A204.1 (cell line): ENCODE measurements at regions not wholly inside any gene's neighbourhood (a gene's known extent, or its start where the extent isn't known, plus 50 kb on each side); places are given as distances from the start of the nearest gene placed in this dataset.

ENCODE experiments used
- FAIRE-seq: peaks from 2 replicates; lab custom pipeline; 2012; peaks lifted over from hg19 to GRCh38; lab: Jason Lieb, UNC

DNA sequence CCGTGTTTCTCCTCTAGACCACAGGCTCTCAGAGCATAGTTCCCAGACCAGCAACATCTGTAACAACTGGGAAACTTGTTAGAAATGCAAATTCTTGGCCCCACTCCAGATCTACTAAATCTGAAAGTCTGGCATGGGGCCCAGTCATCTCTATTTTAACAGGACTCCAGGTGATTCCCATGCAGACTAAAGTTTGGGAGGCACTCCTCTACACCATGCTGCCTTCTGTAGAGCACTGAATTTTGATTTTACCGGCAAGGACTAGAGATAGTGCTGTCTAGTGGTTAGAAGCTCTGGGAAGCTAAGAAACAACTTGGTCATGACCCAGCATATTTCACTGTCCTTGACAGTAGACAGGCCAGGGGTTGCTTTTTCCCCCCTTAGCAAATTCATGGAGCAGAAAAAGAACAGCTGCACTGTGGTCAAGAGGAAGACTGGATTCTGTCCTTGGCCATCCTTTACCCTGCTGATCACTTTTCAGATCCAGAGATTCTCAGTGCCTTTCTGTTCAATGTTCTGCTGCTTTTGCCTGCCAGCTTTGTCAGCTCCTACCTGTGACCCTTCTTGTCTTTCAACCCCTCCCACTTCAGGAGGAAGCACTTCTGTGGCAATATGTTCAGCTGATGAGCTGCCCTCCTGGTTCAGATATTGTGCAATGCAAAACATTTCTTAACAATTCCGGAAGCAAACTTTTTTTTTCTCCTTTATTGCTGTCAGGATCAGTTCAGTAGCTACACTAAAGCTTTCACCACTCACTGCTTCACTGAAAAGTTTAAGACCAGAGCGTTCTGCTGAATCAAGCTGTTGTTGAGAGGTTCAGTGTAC lies 133.8 kb upstream of the NUDT4 start:
- no peak for FAIRE-seq

DNA sequence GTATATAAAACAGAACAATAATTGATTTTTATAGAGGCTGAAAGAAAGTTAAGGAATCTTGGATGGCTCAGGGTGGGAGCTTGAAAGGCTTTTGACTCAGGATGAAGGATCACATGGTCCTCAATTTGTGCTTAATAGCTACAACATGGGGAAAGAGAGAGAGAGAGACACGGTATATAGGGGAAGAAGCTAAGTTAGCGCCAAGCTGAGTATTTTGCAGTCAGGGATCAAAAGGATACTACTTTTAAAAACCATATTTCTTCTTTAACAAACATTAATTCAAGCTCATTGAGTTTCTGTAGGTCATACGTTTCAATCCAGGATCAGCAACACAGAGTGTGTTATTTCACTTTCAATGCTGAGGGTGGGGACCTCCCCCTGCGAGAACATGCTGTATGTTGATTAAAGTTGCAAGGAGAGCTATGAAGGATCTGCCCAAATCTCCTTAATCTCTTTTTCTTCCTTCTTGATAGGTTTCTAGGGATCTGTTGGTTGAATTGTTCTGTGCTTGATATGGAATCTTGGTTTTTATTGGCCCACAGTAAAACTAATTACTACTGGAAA lies 133.1 kb upstream of the NUDT4 start:
- no peak for FAIRE-seq

DNA sequence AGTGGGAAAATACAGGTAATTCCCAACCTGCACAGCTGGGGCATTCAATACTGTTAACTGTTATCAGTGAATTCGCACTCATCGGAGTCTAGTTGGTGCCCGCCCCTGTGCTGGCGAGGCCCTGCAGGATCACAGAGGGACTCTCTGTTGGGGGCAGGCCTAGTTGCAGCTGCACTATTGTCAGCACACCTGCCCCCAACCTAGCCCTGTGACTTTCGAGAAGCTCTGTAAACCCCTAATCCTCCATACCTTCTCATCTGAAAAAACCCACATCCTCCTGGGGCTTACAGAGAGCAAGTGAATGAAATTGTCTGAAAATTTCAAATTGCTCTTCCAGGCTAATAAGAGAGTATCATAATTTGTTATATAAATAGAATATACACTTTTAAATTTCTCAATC lies 132.2 kb upstream of the NUDT4 start:
- FAIRE-seq, result no peak

DNA sequence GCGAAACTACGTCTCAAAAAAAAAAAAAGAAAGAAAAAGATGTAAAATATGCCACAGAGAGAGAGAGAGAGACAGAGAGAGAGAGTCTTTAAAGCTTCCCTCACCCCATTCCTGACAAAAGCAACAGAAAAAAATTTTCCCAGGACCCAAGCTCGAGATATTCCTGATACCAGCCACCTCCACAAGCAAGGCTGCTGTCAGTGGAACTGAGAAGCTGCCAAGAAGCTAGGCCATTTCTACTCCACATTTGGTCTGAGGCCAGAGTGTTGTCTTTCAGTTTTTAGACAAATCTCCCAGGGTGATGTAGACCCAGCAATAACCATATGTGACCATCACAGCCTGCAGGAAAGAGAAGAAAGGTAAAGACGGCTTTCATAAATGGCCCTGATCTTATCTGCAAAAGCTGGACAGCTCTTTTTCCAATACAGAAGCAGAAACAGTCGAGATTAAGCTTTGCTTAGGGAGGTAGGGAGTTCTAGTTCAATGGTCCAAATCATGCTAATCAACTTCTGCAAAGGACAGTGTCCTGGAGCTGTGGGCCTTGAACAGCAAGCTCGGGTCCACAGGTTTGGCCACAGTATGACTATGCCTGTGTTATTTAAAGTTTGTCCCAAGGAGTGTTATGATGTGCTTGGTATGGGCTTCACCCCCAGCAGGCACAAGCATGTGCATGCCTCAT lies 130.3 kb upstream of the NUDT4 start:
- no peak for FAIRE-seq

DNA sequence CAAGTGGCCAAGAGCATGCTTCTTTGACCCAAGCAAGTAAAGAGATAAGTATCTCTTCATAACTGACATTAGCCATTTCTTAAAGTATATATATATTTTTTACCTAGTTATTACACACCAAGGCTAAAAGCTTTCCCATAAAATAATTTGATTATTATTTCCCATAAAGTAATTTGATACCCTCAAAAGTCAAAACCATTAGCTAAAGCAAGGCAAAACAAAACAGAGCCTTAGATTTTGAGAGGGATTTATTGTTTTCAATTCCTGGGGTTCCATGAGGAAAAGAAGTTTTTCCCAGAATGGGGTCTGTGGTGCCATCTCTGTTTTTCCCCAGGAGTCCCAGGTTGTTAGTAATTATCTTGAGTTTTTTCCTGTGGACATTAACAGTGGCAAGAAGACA lies 125.5 kb upstream of the NUDT4 start:
- FAIRE-seq, result no peak

DNA sequence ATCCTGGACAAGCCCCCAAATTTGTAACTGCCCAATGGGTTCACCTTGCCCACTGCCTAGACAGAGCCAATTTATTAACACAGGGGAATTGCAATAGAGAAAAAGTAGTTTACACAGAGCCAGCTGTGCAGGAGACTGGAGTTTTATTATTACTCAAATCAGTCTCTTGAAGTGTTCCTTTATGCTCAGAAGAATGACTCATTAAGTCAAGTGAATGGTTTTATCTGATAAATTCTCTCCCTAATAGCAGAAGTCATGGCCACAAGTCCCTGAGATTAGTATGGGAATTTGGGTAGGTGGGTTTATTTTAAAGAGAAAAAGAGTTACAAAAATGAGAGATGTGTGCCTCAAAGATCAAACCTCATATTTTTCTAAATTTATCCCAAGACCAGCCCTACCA lies 122.8 kb upstream of the NUDT4 start:
- FAIRE-seq, result no peak

DNA sequence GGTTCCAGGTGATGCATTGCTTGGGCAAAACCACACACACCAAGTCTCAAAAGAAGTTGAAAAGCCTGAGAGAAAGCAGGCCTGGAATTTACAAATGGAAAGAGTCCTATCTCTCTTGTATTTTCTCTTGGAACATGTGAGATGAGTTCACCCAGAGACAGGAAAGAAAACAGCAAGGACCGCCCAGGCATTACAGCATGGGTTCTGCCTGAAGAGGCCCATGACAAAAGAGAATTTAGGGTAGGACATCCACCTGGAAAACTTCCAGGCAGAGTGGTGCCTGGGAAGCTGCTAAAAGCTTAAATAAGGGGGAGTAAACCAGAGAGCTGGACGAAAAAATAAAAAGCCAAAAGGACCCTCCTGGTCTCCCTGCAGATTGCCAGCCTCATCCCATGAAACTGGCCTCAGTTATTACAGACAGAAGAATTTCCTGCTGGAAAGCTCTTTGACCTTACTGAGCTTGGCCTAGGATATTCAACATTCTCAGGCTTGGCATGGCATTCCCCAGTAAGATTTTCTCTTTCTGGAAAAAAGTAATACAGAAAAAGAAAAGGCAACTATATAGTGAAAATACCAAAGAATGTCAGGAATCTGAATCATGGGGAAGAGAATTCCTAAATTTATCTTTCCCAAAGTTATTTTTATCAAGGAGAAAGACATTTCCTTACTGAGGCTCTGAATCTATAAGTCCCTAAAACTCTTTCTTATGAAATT lies 121.3 kb upstream of the NUDT4 start:
- FAIRE-seq, result no peak

DNA sequence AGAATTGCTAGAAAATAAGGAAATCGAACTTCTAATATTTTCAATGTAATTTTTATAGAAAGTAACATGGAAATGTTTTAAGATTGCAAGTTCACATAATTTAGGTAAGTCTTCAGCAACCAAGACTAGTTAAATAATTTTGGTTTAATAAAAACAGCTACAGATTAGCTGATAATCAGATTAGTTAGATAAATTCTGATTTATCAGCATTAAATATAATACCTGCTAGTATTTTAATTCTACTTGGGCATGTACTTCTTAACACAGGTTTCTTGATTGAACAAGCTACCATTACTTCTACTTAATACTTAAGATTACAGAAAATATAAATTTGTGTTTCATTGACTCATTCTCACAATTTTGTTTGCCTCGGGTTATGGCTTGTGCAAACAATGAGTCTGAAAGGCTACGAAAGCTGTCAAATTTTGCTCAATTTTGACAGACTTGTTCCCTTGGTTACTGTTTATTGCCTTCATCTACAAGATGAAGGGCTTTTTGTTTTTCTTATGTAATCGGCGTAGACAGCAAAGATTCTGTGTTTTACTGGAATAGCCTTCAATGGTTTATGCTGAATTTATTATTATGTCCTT lies 116.1 kb upstream of the NUDT4 start:
- no peak for FAIRE-seq

DNA sequence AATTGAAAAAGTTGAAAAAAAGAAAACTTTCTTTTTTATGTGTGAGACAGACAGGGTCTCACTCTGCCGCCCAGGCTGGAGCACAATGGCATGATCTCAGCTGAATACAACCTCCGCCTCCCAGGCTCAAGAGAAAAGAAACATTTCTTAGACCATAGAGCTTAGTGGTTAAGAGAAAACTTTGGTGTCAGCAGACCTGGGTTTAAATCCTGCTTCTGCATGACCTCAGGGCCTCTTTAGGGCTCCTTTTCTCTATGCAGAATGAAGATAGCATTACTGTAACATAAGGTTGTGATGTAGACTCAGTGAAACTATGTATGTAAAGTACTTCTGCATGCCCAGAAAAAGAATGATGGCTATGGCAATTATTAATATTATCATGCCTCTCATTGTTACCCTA lies 104.7 kb upstream of the NUDT4 start:
- no peak for FAIRE-seq

DNA sequence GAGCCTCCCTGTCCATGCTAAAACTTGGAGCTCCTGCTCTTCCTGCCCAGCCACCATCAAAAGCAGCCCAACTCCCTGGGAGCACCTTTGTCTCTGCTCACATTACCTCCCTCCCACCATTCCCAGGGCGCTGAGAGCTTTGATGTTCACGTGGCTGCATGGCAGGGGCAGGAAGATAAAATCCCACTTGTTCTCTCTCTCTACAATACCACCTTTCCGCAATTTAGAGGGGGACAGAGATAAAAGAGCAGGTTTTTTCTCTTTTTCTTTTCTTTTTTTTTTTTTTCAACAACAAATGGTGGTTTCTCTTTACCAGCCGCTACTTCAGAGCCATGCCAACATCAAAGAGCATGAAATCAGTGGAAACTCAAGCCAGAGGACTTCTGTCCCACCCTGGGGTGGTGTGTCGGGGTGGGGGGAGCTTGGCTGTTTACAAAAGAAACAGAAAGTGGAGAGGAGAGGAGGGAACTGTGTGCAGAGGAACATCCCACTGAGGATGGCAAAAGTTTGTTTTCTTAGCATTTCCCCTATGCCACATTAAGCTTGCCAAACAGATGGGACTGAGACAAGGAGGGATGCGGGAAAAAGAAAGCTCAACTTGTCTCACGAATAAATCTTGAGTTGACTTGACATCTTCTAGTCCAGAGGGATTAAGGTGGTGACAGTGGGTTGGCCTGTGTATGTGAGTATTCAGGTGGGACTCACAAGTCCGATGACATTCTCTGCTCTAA lies 103.7 kb upstream of the NUDT4 start:
- no peak for FAIRE-seq

DNA sequence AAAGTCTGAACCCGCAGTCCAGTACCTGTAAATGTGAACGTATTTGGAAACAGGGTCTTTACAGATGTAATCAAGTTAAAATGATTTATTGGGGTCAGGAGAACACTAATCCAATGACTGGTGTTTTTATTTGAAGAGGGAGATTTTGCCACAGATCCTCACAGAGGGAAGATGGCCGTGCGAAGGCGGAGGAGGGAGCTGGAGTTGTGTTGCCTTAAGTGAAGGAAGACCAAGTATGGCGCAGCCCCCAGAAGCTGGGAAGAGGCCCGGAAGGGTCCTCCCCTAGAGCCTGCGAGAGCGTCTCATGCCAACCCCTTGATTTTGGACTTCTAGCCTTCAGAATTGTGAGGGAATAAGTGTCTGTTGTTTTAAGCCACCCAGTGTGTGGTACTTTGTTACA lies 102.8 kb upstream of the NUDT4 start:
- no peak for FAIRE-seq

DNA sequence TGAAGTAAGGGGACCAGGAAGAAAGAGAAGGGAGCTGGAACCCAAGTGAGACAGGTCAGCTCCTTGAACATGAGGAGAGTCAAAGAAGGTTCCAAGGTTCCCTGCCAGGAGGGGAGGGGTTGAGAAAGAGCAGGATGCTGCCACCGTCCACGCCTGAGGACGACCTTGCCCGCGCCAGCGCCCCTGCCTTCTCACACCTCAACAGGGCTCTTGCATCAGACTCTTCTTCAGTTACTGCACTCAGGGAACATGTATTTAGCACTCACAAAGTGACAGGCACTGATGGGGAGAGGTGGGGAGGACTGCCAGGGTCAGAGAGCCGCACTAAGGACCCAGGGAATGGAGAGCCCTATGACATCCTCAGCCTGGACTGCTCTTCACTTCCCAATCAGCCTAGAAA lies 102.1 kb upstream of the NUDT4 start:
- FAIRE-seq, result no peak

DNA sequence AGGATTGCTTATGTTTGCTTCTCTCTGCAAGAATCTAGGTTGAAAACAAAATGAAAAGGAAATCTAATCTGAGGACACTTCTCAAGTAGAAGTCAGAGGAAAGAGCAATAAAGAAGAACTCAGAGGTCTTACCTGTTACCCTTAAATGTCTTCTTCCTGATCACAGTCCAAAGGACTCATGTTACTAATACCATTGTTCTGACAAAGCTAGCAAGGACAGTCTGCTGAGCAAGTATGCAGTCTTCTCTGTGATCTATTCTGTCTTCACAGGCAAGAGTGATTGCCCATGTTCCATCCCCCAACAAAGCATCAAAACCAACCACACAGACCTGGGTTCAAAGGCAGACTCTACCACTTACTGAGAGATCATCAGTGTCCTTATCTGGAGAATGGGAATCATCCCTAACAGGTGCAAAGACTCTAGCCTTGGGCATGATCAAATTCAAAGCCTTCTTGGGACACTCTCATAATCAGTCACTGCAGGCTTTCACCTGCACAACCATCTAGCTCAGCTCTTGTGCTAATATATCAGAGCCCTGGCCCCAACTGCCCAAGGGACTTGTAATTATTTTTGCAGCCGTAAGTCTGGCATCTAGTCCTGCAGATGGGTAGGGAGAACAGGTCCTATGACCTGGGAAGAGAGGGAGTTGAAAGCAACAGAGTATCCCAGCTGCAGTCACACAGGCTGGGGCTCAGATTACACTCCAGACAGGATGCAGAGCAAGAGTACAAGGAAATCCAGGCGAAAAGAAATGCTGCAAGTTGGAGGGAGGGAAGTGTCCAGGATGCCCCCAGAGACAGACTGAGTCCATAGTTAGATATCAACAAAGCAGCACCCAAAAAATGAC lies 97.9 kb upstream of the NUDT4 start:
- FAIRE-seq, result no peak

DNA sequence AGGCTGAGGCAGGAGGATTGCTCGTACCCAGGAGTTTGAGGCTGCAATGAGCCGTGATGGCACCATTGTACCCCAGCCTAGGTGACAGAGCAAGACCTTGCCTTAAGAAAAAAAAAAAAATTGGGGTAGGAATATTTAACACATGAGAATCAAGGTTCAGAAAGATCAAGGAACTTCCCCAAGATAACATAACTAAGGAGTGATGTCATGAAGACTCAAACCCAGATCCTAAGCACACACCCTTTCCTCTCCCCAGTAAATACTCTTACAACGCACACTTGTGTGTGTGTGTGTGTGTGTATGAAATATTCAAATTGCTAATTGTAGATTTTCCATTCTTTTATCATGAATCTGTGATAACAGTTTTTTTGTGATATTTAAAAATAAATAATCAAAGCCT lies 90.6 kb upstream of the NUDT4 start:
- FAIRE-seq, result no peak

DNA sequence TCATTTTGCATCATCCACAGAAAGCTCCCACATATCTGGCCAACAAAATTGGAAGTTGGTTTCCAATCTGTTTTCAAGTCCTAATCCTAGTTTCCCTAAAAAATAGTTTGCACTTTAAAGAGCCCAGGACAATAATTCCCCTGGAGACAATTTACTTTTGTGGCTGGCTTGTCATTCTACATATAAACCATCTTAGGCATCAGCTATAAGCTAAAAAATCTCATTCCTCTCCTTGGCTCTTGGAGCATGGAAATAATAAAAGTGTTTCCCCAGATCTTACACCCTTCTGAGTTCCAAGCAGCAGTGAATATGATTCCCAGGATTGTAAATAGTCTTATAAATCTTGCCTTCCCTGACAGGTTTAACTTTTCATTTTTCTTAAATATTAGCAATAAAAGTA lies 89.1 kb upstream of the NUDT4 start:
- no peak for FAIRE-seq

DNA sequence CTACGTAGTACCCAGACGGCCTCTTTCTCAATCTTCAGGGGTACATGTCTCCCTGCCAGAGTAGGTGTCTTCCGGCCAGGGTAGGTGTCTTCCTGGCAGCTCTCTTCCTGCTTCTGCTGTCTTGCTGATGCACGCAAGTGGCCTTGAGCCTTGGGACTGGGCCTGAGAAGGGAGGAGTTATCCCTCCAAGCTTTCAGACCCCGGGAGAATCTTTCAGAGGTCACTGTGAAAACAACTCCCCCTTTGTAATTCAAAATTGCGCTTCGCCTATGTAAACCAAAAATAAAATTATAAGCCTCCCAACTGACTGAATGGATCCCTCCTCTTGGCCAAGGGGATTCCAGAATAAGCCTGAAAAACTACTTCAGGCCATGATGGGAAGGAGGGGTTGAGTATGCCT lies 87.3 kb upstream of the NUDT4 start:
- no peak for FAIRE-seq

DNA sequence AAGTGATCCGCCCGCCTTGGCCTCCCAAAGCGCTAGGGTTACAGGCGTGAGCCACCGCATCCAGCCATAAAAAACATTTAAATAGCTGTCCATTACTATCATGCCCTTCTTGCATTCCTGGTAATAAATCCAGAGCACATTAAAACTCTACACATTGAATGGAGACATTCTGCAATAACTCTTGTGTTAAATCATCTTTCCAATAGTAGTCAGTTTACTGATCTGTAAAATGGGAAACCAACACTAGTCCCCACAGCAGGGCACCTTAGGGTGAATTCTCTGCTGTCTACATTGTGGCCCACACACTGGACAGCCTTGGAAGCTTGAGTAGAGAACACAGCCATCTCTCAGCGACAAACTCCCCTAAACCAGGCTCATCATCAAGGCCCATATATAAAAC lies 85.5 kb upstream of the NUDT4 start:
- FAIRE-seq, result no peak

DNA sequence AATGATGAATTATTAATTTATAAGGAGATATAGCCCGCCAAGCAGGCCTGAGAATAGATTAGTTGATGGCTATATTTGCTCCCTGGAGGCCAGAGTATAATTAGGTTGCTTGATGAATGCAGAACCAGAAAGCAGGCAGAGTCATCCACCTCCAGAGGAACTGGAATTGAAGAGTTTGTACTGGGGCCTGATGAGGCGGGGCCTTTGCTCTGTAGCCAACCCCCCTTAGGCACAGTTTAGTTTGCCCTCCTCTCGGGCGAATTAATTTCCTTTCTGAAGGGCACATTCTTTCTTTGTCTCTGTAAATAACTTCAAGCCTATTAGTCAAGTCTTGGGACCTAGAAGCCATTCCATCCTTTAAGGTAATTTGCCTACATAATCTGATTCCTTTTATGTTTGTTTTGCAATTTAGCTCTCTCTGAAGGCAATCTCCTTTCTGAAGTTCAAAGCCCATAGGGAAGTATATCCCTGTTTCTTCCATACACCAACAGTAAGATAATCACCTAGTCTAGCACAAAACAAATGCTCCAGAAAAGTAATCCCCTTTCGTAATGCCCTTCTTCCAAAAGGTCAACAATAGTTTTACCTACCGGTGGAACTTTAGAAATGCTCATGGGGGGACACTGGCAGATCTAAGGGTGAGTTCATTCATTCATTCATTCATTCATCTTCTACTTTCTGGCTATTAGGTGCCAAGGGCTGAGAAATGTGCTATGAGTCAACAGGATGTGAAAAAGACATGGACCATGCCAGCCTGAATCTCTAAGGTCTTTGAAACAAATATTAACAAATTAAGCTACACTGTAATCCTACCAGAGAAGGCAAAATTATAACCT lies 84.8 kb upstream of the NUDT4 start:
- FAIRE-seq, result no peak

DNA sequence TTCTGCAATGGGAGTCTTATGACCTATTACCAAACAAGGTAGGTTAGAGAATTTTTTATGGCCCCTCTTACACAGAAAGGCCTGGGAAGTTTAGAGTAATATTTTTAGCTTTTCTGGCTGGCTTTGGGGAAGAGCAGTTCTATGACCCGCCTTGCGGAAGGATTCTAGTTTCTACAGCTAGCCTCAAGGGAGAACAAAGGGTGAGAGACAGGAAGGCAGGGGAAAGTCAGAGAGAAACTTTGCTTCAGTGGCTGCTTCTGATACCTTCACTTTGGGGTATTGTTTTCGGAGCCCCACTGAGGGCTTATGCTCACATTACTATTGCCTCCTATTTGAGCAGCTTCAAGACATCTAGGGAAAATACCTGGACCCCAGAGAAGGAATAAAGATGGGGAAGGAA lies 80.7 kb upstream of the NUDT4 start:
- no peak for FAIRE-seq

DNA sequence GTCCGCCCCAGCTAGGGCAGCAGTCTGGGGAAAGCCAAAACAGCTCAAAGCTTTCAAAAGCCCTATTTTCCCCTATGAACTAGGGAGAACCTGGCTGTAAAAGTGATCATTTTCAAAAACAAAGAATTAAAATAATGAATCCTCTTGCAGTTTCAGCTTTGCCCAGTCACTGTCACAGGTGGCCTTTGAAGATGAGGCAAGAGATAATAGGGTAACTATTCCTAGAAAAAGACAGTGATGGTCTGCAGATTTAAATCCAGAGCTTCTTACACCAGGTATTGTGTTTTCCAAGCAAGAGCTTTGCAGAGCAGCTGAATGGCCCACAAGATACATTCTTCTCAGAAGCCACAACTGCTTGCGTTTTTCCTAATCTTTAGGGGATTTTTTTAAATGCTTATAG lies 80.2 kb upstream of the NUDT4 start:
- no peak for FAIRE-seq
